HEK293 (cell line): ENCODE measurements at regions not wholly inside any gene's neighbourhood (a gene's known extent, or its start where the extent isn't known, plus 50 kb on each side); places are given as distances from the start of the nearest gene placed in this dataset.
A peak's percentile ranks its signal among the peaks of the same experiment; 100 is the strongest.

Experiments
- GLI2 ChIP-seq: fragments of 450-650 bp; formaldehyde crosslinking; IDR thresholded peaks from 2 replicates; pipeline ENCODE4; 2017; ENCODE audit warnings: missing biosample characterization, missing genetic modification characterization, low read depth, borderline replicate concordance
- KLF1 ChIP-seq: fragments of 450-650 bp; formaldehyde crosslinking; IDR thresholded peaks from 2 replicates; pipeline ENCODE4 v1.5.1; 2016; ENCODE audit warnings: missing biosample characterization, missing genetic modification characterization
- MEIS1 ChIP-seq: sonication (generic); formaldehyde crosslinking; IDR thresholded peaks from 2 replicates; pipeline ENCODE4 v1.8.1; 2022; ENCODE audit warnings: missing genetic modification reagents, mild to moderate bottlenecking, borderline replicate concordance
- SALL2 ChIP-seq: fragments of 450-650 bp; formaldehyde crosslinking; IDR thresholded peaks from 2 replicates; pipeline ENCODE4 v1.5.0; 2017; ENCODE audit warnings: missing biosample characterization, mild to moderate bottlenecking, missing genetic modification characterization, borderline replicate concordance
- TCF7L2 ChIP-seq: IDR thresholded peaks from 2 replicates; pipeline ENCODE4 v1.6.1; 2011; ENCODE audit warnings: low read depth, mild to moderate bottlenecking, inconsistent platforms, low read length, moderate library complexity, borderline replicate concordance
- TRIM28 ChIP-seq: IDR thresholded peaks from 2 replicates; pipeline ENCODE4 v1.6.1; 2011; ENCODE audit warnings: low read length, control low read depth, borderline replicate concordance
- ZBTB17 ChIP-seq: fragments of 450-650 bp; formaldehyde crosslinking; IDR thresholded peaks from 2 replicates; pipeline ENCODE4 v1.5.1; 2016; ENCODE audit warnings: missing biosample characterization, missing genetic modification characterization
- ZBTB21 ChIP-seq: fragments of 450-650 bp; formaldehyde crosslinking; IDR thresholded peaks from 2 replicates; pipeline ENCODE4 v1.5.1; 2017; ENCODE audit warnings: missing biosample characterization, missing genetic modification characterization
- ZFP37 ChIP-seq: fragments of 450-650 bp; formaldehyde crosslinking; IDR thresholded peaks from 2 replicates; pipeline ENCODE4 v1.5.1; 2016; ENCODE audit warnings: missing biosample characterization, missing genetic modification characterization
- ZNF112 ChIP-seq: fragments of 450-650 bp; formaldehyde crosslinking; IDR thresholded peaks from 2 replicates; pipeline ENCODE4 v1.5.0; 2017; ENCODE audit warnings: missing biosample characterization, missing genetic modification characterization
- ZNF214 ChIP-seq: fragments of 450-650 bp; formaldehyde crosslinking; IDR thresholded peaks from 2 replicates; pipeline ENCODE4 v1.5.1; 2017; ENCODE audit warnings: missing biosample characterization, mild to moderate bottlenecking, missing genetic modification characterization, borderline replicate concordance
- ZNF433 ChIP-seq: fragments of 450-650 bp; formaldehyde crosslinking; IDR thresholded peaks from 2 replicates; pipeline ENCODE4 v1.5.1; 2016; ENCODE audit warnings: missing biosample characterization, missing genetic modification characterization, low read depth
- ZNF529 ChIP-seq: fragments of 450-650 bp; formaldehyde crosslinking; IDR thresholded peaks from 2 replicates; pipeline ENCODE4 v1.5.1; 2017; ENCODE audit warnings: missing genetic modification characterization, missing biosample characterization; ENCODE audit not compliant: insufficient replicate concordance
- ZNF555 ChIP-seq: fragments of 450-650 bp; formaldehyde crosslinking; conservative IDR thresholded peaks from 2 replicates; pipeline ENCODE4 v1.5.1; 2017; ENCODE audit warnings: missing biosample characterization, mild to moderate bottlenecking, missing genetic modification characterization, inconsistent platforms
- ZNF560 ChIP-seq: fragments of 450-650 bp; formaldehyde crosslinking; IDR thresholded peaks from 2 replicates; pipeline ENCODE4 v1.5.1; 2017; ENCODE audit warnings: missing biosample characterization, missing genetic modification characterization, borderline replicate concordance
- ZNF629 ChIP-seq: fragments of 450-650 bp; formaldehyde crosslinking; IDR thresholded peaks from 2 replicates; pipeline ENCODE4 v1.5.1; 2017; ENCODE audit warnings: missing biosample characterization, missing genetic modification characterization
- ZNF704 ChIP-seq: fragments of 450-650 bp; formaldehyde crosslinking; IDR thresholded peaks from 2 replicates; pipeline ENCODE4 v1.5.1; 2016; ENCODE audit warnings: missing biosample characterization, missing genetic modification characterization
- ZNF791 ChIP-seq: fragments of 450-650 bp; formaldehyde crosslinking; IDR thresholded peaks from 2 replicates; pipeline ENCODE4 v1.5.1; 2016; ENCODE audit warnings: missing biosample characterization, missing genetic modification characterization
- ZSCAN23 ChIP-seq: fragments of 450-650 bp; formaldehyde crosslinking; IDR thresholded peaks from 2 replicates; pipeline ENCODE4 v1.5.1; 2016; ENCODE audit warnings: missing biosample characterization, missing genetic modification characterization
- TF ChIP-seq, protein P1 (sequence below): fragments of 450-650 bp; formaldehyde crosslinking; IDR thresholded peaks from 2 replicates; pipeline ENCODE4 v1.5.1; 2016; ENCODE audit warnings: missing biosample characterization, missing genetic modification characterization
- TF ChIP-seq, protein P2 (sequence below): fragments of 450-650 bp; formaldehyde crosslinking; IDR thresholded peaks from 2 replicates; pipeline ENCODE4 v1.5.1; 2016; ENCODE audit warnings: missing biosample characterization, missing genetic modification characterization
- TF ChIP-seq, protein P3 (sequence below): fragments of 450-650 bp; formaldehyde crosslinking; optimal IDR thresholded peaks from 2 replicates; pipeline ENCODE3; 2016; ENCODE audit warnings: missing biosample characterization, mild to moderate bottlenecking, missing genetic modification characterization
- TF ChIP-seq, protein P4 (sequence below): fragments of 450-650 bp; formaldehyde crosslinking; IDR thresholded peaks from 2 replicates; pipeline ENCODE4 v1.5.1; 2016; ENCODE audit warnings: missing biosample characterization, missing genetic modification characterization
- TF ChIP-seq, protein P5 (sequence below): fragments of 450-650 bp; formaldehyde crosslinking; IDR thresholded peaks from 2 replicates; pipeline ENCODE4 v1.5.1; 2016; ENCODE audit warnings: missing biosample characterization, missing genetic modification characterization

DNA sequence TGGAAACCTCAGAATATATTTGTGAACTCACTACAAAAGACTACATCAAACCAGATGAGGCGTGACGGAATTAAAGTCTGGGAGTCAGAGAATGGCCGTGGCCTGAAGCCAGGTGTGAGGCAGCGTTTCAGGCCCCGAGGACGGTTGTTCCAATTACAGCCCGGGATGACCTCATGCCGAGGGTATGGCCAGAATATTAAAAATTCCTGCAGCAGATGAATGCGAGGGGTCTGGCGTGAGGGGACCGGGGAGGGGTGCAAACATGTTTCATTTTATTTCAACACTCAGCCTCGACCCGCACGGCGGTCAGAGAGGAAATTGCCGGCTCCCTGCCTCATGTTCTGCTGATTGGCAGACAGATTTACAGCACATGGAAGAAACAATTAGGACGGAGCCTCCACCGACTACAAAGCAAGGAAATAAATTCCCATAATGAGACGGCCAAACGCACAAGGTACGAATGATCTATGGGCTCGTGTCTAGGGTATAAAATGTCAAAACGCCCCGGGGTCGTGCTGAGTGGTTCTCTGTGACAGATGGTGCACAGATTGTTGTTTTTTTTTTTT lies 289.7 kb downstream of the SHOX start (continued):
- TF ChIP-seq, protein P1, sequence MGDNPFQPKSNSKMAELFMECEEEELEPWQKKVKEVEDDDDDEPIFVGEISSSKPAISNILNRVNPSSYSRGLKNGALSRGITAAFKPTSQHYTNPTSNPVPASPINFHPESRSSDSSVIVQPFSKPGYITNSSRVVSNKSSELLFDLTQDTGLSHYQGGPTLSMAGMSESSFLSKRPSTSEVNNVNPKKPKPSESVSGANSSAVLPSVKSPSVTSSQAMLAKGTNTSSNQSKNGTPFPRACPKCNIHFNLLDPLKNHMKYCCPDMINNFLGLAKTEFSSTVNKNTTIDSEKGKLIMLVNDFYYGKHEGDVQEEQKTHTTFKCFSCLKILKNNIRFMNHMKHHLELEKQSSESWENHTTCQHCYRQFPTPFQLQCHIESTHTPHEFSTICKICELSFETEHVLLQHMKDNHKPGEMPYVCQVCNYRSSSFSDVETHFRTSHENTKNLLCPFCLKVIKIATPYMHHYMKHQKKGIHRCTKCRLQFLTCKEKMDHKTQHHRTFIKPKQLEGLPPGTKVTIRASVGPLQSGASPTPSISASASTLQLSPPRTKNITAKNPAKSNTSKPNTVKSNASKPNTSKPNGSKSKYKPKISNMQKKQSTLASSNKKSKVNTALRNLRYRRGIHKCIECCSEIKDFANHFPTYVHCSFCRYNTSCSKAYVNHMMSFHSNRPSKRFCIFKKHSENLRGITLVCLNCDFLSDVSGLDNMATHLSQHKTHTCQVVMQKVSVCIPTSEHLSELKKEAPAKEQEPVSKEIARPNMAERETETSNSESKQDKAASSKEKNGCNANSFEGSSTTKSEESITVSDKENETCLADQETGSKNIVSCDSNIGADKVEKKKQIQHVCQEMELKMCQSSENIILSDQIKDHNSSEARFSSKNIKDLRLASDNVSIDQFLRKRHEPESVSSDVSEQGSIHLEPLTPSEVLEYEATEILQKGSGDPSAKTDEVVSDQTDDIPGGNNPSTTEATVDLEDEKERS (tag by site-specific recombination): no peak
- no peak for TF ChIP-seq ZNF112 (tag by site-specific recombination)
- peak; percentile 83 for TF ChIP-seq ZNF629 (tag by site-specific recombination)
- TF ChIP-seq, protein P2, sequence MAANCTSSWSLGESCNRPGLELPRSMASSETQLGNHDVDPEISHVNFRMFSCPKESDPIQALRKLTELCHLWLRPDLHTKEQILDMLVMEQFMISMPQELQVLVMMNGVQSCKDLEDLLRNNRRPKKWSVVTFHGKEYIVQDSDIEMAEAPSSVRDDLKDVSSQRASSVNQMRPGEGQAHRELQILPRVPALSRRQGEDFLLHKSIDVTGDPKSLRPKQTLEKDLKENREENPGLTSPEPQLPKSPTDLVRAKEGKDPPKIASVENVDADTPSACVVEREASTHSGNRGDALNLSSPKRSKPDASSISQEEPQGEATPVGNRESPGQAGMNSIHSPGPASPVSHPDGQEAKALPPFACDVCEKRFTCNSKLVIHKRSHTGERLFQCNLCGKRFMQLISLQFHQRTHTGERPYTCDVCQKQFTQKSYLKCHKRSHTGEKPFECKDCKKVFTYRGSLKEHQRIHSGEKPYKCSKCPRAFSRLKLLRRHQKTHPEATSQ: no peak
- TF ChIP-seq ZBTB17: no peak
- no peak for TF ChIP-seq ZNF433 (tag by site-specific recombination)
- TF ChIP-seq MEIS1 (CRISPR knock-in tag): 0 out of 2 replicates have a peak, but pooled peaks have one; percentile 27
- TF ChIP-seq, protein P3, sequence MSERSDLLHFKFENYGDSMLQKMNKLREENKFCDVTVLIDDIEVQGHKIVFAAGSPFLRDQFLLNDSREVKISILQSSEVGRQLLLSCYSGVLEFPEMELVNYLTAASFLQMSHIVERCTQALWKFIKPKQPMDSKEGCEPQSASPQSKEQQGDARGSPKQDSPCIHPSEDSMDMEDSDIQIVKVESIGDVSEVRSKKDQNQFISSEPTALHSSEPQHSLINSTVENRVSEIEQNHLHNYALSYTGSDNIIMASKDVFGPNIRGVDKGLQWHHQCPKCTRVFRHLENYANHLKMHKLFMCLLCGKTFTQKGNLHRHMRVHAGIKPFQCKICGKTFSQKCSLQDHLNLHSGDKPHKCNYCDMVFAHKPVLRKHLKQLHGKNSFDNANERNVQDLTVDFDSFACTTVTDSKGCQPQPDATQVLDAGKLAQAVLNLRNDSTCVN: no peak
- TF ChIP-seq ZBTB21 (tag by site-specific recombination): peak; percentile 70
- TF ChIP-seq, protein P4, sequence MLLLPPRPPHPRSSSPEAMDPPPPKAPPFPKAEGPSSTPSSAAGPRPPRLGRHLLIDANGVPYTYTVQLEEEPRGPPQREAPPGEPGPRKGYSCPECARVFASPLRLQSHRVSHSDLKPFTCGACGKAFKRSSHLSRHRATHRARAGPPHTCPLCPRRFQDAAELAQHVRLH: no peak
- TF ChIP-seq, protein P5, sequence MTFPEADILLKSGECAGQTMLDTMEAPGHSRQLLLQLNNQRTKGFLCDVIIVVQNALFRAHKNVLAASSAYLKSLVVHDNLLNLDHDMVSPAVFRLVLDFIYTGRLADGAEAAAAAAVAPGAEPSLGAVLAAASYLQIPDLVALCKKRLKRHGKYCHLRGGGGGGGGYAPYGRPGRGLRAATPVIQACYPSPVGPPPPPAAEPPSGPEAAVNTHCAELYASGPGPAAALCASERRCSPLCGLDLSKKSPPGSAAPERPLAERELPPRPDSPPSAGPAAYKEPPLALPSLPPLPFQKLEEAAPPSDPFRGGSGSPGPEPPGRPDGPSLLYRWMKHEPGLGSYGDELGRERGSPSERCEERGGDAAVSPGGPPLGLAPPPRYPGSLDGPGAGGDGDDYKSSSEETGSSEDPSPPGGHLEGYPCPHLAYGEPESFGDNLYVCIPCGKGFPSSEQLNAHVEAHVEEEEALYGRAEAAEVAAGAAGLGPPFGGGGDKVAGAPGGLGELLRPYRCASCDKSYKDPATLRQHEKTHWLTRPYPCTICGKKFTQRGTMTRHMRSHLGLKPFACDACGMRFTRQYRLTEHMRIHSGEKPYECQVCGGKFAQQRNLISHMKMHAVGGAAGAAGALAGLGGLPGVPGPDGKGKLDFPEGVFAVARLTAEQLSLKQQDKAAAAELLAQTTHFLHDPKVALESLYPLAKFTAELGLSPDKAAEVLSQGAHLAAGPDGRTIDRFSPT: peak; percentile 72; the same call in 1 of the 2 replicates
- no peak for TF ChIP-seq SALL2 (tag by site-specific recombination)
- TF ChIP-seq ZNF560 (tag by site-specific recombination): no peak
- no peak for TF ChIP-seq ZNF791
- no peak for TF ChIP-seq ZSCAN23
- peak; percentile 45; the same call in 1 of the 2 replicates for TF ChIP-seq TRIM28
- no peak for TF ChIP-seq ZNF704 (tag by site-specific recombination)
- peak; percentile 93 for TF ChIP-seq TCF7L2
- TF ChIP-seq ZNF529: no peak
- TF ChIP-seq ZNF555: no peak
- no peak for TF ChIP-seq GLI2 (tag by site-specific recombination)
- TF ChIP-seq ZFP37: no peak
- no peak for TF ChIP-seq KLF1 (tag by site-specific recombination)
- no peak for TF ChIP-seq ZNF214
